Lower lobe of right lung (tissue), 2 donors: ENCODE measurements at regions not wholly inside any gene's neighbourhood (a gene's known extent, or its start where the extent isn't known, plus 50 kb on each side); places are given as distances from the start of the nearest gene placed in this dataset.

Experiments used
- ATAC-seq, 2 donors: fragments of 200-7000 bp; cut with Tn5 transposase; one replicate each; pipeline ENCODE4 v1.9.1; 2020 to 2022; ENCODE audit warnings: mild to moderate bottlenecking in 2 of 2, moderate library complexity in 2 of 2
- DNase-seq: peaks from one replicate; pipeline ENCODE4 v3.0.0-alpha.2; 2020
- H3K27ac ChIP-seq: fragments of 200-600 bp; one replicate; pipeline ENCODE4 v1.8.0; 2022
- H3K27me3 ChIP-seq: fragments of 200-600 bp; one replicate; pipeline ENCODE4 v1.8.0; 2022; ENCODE audit warnings: low read depth
- H3K36me3 ChIP-seq: fragments of 200-600 bp; one replicate; pipeline ENCODE4 v1.8.0; 2022; ENCODE audit warnings: mild to moderate bottlenecking
- H3K4me1 ChIP-seq: fragments of 200-600 bp; one replicate; pipeline ENCODE4 v1.8.0; 2022
- H3K4me3 ChIP-seq: fragments of 200-600 bp; one replicate; pipeline ENCODE4 v1.8.0; 2022; ENCODE audit warnings: mild to moderate bottlenecking
- H3K9me3 ChIP-seq: fragments of 200-600 bp; one replicate; pipeline ENCODE4 v1.8.0; 2022
- CTCF ChIP-seq: fragments of 200-600 bp; IDR thresholded peaks from one replicate; pipeline ENCODE4 v1.8.0; 2022; ENCODE audit warnings: antibody characterized with exemption, mild to moderate bottlenecking
- intact Hi-C: fragments of 100-400 bp; cut with DNase I; formaldehyde crosslinking; loops from one replicate; pipeline ENCODE4 v1.11.0; 2022
- donor health status: DM: no; HTN: yes; CAD: no; lungs with severe emphysema.

DNA sequence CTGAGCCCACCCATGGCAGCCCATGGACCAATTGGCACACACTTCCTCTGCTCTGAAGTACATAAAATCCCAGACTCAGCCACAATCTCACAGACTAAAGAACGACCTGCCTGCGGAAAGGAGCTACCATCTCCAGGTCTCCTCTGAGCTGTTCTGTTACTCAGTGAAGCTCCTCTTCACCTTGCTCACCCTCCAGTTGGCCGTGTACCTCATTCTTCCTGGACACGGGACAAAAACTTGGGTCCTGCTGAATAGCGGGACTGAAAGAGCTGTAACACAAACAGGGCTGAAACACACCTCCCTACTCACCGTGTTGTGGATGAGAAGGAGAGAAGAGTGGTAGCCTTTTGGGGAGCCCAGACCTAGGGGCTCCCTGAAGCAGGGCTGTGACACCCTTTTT lies 128.7 kb downstream of the GAS1 start:
- intact Hi-C loops: no loop called here
- no peak for ATAC-seq

DNA sequence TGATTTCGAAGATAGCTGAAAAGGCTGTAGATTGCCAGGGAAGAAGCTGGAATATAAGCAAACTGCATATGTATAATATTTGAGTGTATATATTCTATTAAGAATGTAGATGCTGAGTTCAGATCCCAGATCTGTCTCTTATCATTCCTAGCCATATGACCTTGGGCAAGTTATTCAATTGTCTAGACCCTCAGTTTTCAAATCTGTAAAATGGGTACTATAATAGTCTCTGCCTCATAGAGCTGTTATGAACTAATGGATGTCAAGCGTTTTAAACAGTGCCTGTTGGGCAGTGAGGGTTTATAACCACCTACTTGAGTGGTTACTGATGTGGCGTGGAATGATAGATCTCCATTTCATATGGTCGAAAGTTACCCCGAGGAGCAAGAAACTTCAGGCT lies 130.4 kb downstream of the GAS1 start:
- intact Hi-C loops: no loop called here
- H3K27me3 ChIP-seq: peaks cover 9% of the 10 kb centered on the region
- ATAC-seq (no peak), DNase-seq (no peak)
- no peaks in the 10 kb centered on the region for H3K4me1 ChIP-seq
- peaks cover 8% of the 10 kb centered on the region for H3K9me3 ChIP-seq
- H3K27ac ChIP-seq: no peak overlapping the region
- TF ChIP-seq CTCF: no peak
- H3K4me3 ChIP-seq: no peak overlapping the region
- no peaks in the 10 kb centered on the region for H3K36me3 ChIP-seq

More for the DNA sequence above, 128.7 kb downstream of the GAS1 start:
- H3K9me3 ChIP-seq: peaks cover 8% of the 10 kb centered on the region
- H3K4me3 ChIP-seq: no peak overlapping the region
- TF ChIP-seq CTCF: no peak
- H3K27me3 ChIP-seq: peaks cover 9% of the 10 kb centered on the region
- H3K36me3 ChIP-seq: no peaks in the 10 kb centered on the region
- H3K27ac ChIP-seq: no peak overlapping the region
- no peaks in the 10 kb centered on the region for H3K4me1 ChIP-seq
- DNase-seq: no peak

DNA sequence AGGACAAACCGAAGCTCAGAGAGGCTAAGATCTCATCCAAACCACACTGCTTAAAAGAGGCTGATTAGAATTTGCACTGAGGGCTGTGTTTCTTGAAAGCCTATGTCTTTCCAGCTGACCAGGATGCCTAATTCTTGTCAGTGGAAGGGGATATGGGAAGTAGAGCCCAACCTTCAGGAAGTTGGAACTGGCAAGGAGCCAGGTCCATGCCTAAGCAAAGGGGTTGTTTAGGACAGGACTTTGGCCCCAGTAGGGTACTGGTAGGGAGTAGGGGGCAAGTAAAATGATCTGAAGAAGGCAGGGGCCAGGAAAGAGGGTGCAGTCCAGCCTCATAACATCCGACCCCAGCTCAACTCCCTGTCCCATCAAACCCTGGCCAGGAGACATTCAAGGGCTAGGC lies 130.9 kb downstream of the GAS1 start:
- Histone ChIP-seq H3K27me3 (peaks cover 9% of the 10 kb centered on the region), H3K36me3 (no peaks in the 10 kb centered on the region), H3K4me1 (no peaks in the 10 kb centered on the region), H3K4me3 (no peak overlapping the region), H3K27ac (no peak overlapping the region), H3K9me3 (peaks cover 8% of the 10 kb centered on the region)
- TF ChIP-seq CTCF: no peak
- DNase-seq: no peak
- intact Hi-C loops: no loop called here
- no peak for ATAC-seq

- ATAC-seq: no peak
- no peak for DNase-seq
- intact Hi-C loops: no loop called here
- Histone ChIP-seq H3K9me3 (no peaks in the 10 kb centered on the region), H3K4me3 (no peak overlapping the region), H3K4me1 (no peaks in the 10 kb centered on the region), H3K27ac (no peak overlapping the region), H3K36me3 (no peaks in the 10 kb centered on the region), H3K27me3 (peaks cover 9% of the 10 kb centered on the region)
- TF ChIP-seq CTCF: no peak
Observed at GRCh38 chr9:86812616-86813015, 134.7 kb downstream of the GAS1 start.

GRCh38 chr9:86809759-86810367 lies 137.4 kb downstream of the GAS1 start:
- TF ChIP-seq CTCF: no peak
- Histone ChIP-seq H3K36me3 (no peaks in the 10 kb centered on the region), H3K4me3 (no peak overlapping the region), H3K4me1 (no peaks in the 10 kb centered on the region), H3K9me3 (no peaks in the 10 kb centered on the region), H3K27ac (no peak overlapping the region), H3K27me3 (peaks cover 6% of the 10 kb centered on the region)
- intact Hi-C loops: no loop called here
- ATAC-seq (no peak), DNase-seq (no peak)
